Panc1 (cell line): ENCODE measurements at regions not wholly inside any gene's neighbourhood (a gene's known extent, or its start where the extent isn't known, plus 50 kb on each side); places are given as distances from the start of the nearest gene placed in this dataset.

Experiments used
- POLR2AphosphoS5 ChIP-seq: IDR thresholded peaks from 2 replicates; pipeline ENCODE4 v1.6.1; 2012; ENCODE audit warnings: mild to moderate bottlenecking, low read depth, low read length, moderate library complexity
- SIN3A ChIP-seq: IDR thresholded peaks from 2 replicates; pipeline ENCODE4 v1.6.1; 2012; ENCODE audit warnings: low read depth, mild to moderate bottlenecking, low read length, moderate library complexity, borderline replicate concordance; ENCODE audit not compliant: insufficient read depth
- TCF7L2 ChIP-seq: IDR thresholded peaks from 2 replicates; pipeline ENCODE4 v1.6.1; 2011; ENCODE audit warnings: mild to moderate bottlenecking, low read depth, low read length, inconsistent platforms
- TF ChIP-seq, protein P1 (sequence below): fragments of 450-650 bp; IDR thresholded peaks from 2 replicates; pipeline ENCODE4 v1.5.1; 2017; ENCODE audit warnings: mild to moderate bottlenecking
- TF ChIP-seq, protein P2 (sequence below), 2 experiments: IDR thresholded peaks; 2 replicates each; pipeline ENCODE4 v1.6.1; 2011 to 2012; ENCODE audit warnings: low read depth in 2 of 2, control low read depth in 1 of 2, low read length in 1 of 2, mild to moderate bottlenecking in 1 of 2, moderate library complexity in 1 of 2; ENCODE audit not compliant: insufficient read depth in 1 of 2

DNA sequence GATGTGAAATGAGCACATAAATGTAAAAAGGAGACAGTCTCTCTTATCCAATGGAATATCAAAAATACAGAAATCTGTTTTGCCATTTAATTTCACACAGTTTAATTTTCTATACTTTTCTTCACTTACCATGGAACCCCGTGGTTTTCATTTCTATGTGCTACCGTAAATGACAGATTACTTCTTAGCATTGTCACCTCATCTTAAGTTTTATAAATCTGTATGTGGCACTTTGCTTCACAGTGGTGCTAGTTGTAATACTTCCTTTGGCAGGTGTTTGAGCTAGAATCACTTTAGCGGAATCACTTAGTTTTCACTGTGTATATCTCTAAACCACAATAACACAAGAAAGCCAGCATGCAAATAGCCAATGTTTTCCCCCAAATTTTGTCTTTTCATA, 781.9 kb upstream of the MGAT4C start:
- TF ChIP-seq, protein P1, sequence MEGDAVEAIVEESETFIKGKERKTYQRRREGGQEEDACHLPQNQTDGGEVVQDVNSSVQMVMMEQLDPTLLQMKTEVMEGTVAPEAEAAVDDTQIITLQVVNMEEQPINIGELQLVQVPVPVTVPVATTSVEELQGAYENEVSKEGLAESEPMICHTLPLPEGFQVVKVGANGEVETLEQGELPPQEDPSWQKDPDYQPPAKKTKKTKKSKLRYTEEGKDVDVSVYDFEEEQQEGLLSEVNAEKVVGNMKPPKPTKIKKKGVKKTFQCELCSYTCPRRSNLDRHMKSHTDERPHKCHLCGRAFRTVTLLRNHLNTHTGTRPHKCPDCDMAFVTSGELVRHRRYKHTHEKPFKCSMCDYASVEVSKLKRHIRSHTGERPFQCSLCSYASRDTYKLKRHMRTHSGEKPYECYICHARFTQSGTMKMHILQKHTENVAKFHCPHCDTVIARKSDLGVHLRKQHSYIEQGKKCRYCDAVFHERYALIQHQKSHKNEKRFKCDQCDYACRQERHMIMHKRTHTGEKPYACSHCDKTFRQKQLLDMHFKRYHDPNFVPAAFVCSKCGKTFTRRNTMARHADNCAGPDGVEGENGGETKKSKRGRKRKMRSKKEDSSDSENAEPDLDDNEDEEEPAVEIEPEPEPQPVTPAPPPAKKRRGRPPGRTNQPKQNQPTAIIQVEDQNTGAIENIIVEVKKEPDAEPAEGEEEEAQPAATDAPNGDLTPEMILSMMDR, result no peak
- TF ChIP-seq, protein P2, sequence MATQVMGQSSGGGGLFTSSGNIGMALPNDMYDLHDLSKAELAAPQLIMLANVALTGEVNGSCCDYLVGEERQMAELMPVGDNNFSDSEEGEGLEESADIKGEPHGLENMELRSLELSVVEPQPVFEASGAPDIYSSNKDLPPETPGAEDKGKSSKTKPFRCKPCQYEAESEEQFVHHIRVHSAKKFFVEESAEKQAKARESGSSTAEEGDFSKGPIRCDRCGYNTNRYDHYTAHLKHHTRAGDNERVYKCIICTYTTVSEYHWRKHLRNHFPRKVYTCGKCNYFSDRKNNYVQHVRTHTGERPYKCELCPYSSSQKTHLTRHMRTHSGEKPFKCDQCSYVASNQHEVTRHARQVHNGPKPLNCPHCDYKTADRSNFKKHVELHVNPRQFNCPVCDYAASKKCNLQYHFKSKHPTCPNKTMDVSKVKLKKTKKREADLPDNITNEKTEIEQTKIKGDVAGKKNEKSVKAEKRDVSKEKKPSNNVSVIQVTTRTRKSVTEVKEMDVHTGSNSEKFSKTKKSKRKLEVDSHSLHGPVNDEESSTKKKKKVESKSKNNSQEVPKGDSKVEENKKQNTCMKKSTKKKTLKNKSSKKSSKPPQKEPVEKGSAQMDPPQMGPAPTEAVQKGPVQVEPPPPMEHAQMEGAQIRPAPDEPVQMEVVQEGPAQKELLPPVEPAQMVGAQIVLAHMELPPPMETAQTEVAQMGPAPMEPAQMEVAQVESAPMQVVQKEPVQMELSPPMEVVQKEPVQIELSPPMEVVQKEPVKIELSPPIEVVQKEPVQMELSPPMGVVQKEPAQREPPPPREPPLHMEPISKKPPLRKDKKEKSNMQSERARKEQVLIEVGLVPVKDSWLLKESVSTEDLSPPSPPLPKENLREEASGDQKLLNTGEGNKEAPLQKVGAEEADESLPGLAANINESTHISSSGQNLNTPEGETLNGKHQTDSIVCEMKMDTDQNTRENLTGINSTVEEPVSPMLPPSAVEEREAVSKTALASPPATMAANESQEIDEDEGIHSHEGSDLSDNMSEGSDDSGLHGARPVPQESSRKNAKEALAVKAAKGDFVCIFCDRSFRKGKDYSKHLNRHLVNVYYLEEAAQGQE (IDR thresholded peaks at IDR 0.05; ENCODE audit: insufficient read depth in 1 of 2, low read depth in 2 of 2, low read length in 1 of 2), result no peak
- TF ChIP-seq POLR2AphosphoS5, result no peak
- TF ChIP-seq TCF7L2, result no peak
- TF ChIP-seq SIN3A, result no peak
